ENCODE measurements at regions not wholly inside any gene's neighbourhood (a gene's known extent, or its start where the extent isn't known, plus 50 kb on each side); places are given as distances from the start of the nearest gene placed in this dataset.

GRCh38 chr2:60154142-60154541 is 399.3 kb downstream of the BCL11A start:
- Histone ChIP-seq H3K56ac (ENCODE audit: low read length) (no peak overlapping the region), H3K79me1 (ENCODE audit: low read length) (no peaks in the 10 kb centered on the region), H3K9ac (ENCODE audit: low read length) (no peak overlapping the region), H3K4me2 (ENCODE audit: low read length) (no peak overlapping the region), H3K27me3 (ENCODE audit: insufficient read depth, low read length, poor library complexity) (no peaks in the 10 kb centered on the region), H2BK15ac (replicated peaks; ENCODE audit: low read depth) (no peak overlapping the region), H3K36me3 (ENCODE audit: control insufficient read depth, insufficient read depth, low read length) (no peaks in the 10 kb centered on the region), H2BK120ac (ENCODE audit: low read depth, low read length) (no peak overlapping the region), H4K5ac (ENCODE audit: low read length) (no peak overlapping the region), H3K4me1 (ENCODE audit: control insufficient read depth, low read depth, low read length) (no peaks in the 10 kb centered on the region), H3K4me3 (ENCODE audit: low read length) (no peak overlapping the region), H3K27ac (ENCODE audit: low read depth, low read length) (no peak overlapping the region), H4K8ac (ENCODE audit: low read depth, low read length) (no peak overlapping the region), H3K79me2 (ENCODE audit: control insufficient read depth, insufficient read depth, low read length) (no peaks in the 10 kb centered on the region), H3K23ac (ENCODE audit: low read length) (no peak overlapping the region), H2BK5ac (ENCODE audit: low read length) (no peak overlapping the region), H3K18ac (ENCODE audit: low read length) (no peak overlapping the region), H3K4ac (ENCODE audit: low read depth, low read length) (no peak overlapping the region), H2AK5ac (ENCODE audit: low read length) (no peak overlapping the region)
- DNase-seq = no peak
- no CpG with 5 or more reads among the region's 2 CpGs for WGBS (ENCODE audit: extremely low coverage, insufficient coverage, low lambda C conversion rate)

- H3K79me2 ChIP-seq (ENCODE audit: control insufficient read depth, insufficient read depth, low read length) = no peaks in the 10 kb centered on the region
- no peak overlapping the region for H3K18ac ChIP-seq (ENCODE audit: low read length)
- H4K8ac ChIP-seq (ENCODE audit: low read depth, low read length) = no peak overlapping the region
- H3K36me3 ChIP-seq (ENCODE audit: control insufficient read depth, insufficient read depth, low read length) = no peaks in the 10 kb centered on the region
- no peaks in the 10 kb centered on the region for H3K27me3 ChIP-seq (ENCODE audit: insufficient read depth, low read length, poor library complexity)
- no peak overlapping the region for H3K4ac ChIP-seq (ENCODE audit: low read depth, low read length)
- no CpG with 5 or more reads among the region's 4 CpGs for WGBS (ENCODE audit: extremely low coverage, insufficient coverage, low lambda C conversion rate)
- H3K4me2 ChIP-seq (ENCODE audit: low read length) = no peak overlapping the region
- no peaks in the 10 kb centered on the region for H3K79me1 ChIP-seq (ENCODE audit: low read length)
- H2BK5ac ChIP-seq (ENCODE audit: low read length) = no peak overlapping the region
- no peak overlapping the region for H4K5ac ChIP-seq (ENCODE audit: low read length)
- no peak overlapping the region for H3K27ac ChIP-seq (ENCODE audit: low read depth, low read length)
- DNase-seq = peak; percentile 64
- H3K9ac ChIP-seq (ENCODE audit: low read length) = no peak overlapping the region
- H3K23ac ChIP-seq (ENCODE audit: low read length) = no peak overlapping the region
- no peak overlapping the region for H3K4me3 ChIP-seq (ENCODE audit: low read length)
- H3K56ac ChIP-seq (ENCODE audit: low read length) = no peak overlapping the region
- H2AK5ac ChIP-seq (ENCODE audit: low read length) = no peak overlapping the region
- no peaks in the 10 kb centered on the region for H3K4me1 ChIP-seq (ENCODE audit: control insufficient read depth, low read depth, low read length)
- H2BK15ac ChIP-seq (replicated peaks; ENCODE audit: low read depth) = no peak overlapping the region
- H2BK120ac ChIP-seq (ENCODE audit: low read depth, low read length) = no peak overlapping the region
Observed at GRCh38 chr2:60152226-60152833, 401.1 kb downstream of the BCL11A start.

- no peak overlapping the region for H2BK120ac ChIP-seq (ENCODE audit: low read depth, low read length)
- no CpG with 5 or more reads among the region's 1 CpG for WGBS (ENCODE audit: extremely low coverage, insufficient coverage, low lambda C conversion rate)
Observed at GRCh38 chr2:60149176-60149575, 404.3 kb downstream of the BCL11A start.

GRCh38 chr2:60148716-60149115 is 404.7 kb downstream of the BCL11A start:
- no peak overlapping the region for H3K4me3 ChIP-seq (ENCODE audit: low read length)
- H3K27ac ChIP-seq (ENCODE audit: low read depth, low read length) = no peak overlapping the region
- no peaks in the 10 kb centered on the region for H3K79me1 ChIP-seq (ENCODE audit: low read length)
- no peak overlapping the region for H2BK120ac ChIP-seq (ENCODE audit: low read depth, low read length)
- H3K79me2 ChIP-seq (ENCODE audit: control insufficient read depth, insufficient read depth, low read length) = no peaks in the 10 kb centered on the region
- no peak overlapping the region for H3K18ac ChIP-seq (ENCODE audit: low read length)
- H2BK15ac ChIP-seq (replicated peaks; ENCODE audit: low read depth) = no peak overlapping the region
- H3K4me1 ChIP-seq (ENCODE audit: control insufficient read depth, low read depth, low read length) = no peaks in the 10 kb centered on the region
- no CpG with 5 or more reads among the region's 4 CpGs for WGBS (ENCODE audit: extremely low coverage, insufficient coverage, low lambda C conversion rate)
- no peak overlapping the region for H3K23ac ChIP-seq (ENCODE audit: low read length)
- H3K4me2 ChIP-seq (ENCODE audit: low read length) = no peak overlapping the region
- no peak overlapping the region for H2BK5ac ChIP-seq (ENCODE audit: low read length)
- no peak overlapping the region for H3K9ac ChIP-seq (ENCODE audit: low read length)
- no peaks in the 10 kb centered on the region for H3K36me3 ChIP-seq (ENCODE audit: control insufficient read depth, insufficient read depth, low read length)
- H4K8ac ChIP-seq (ENCODE audit: low read depth, low read length) = no peak overlapping the region
- no peak overlapping the region for H2AK5ac ChIP-seq (ENCODE audit: low read length)
- no peaks in the 10 kb centered on the region for H3K27me3 ChIP-seq (ENCODE audit: insufficient read depth, low read length, poor library complexity)
- no peak for DNase-seq
- H3K4ac ChIP-seq (ENCODE audit: low read depth, low read length) = no peak overlapping the region
- no peak overlapping the region for H3K56ac ChIP-seq (ENCODE audit: low read length)
- no peak overlapping the region for H4K5ac ChIP-seq (ENCODE audit: low read length)

More at GRCh38 chr2:60149176-60149575, 404.3 kb downstream of the BCL11A start:
- Histone ChIP-seq H2BK15ac (replicated peaks; ENCODE audit: low read depth) (no peak overlapping the region), H3K18ac (ENCODE audit: low read length) (no peak overlapping the region), H3K9ac (ENCODE audit: low read length) (no peak overlapping the region), H3K4me2 (ENCODE audit: low read length) (no peak overlapping the region), H3K79me2 (ENCODE audit: control insufficient read depth, insufficient read depth, low read length) (no peaks in the 10 kb centered on the region), H3K56ac (ENCODE audit: low read length) (no peak overlapping the region), H2BK5ac (ENCODE audit: low read length) (no peak overlapping the region), H4K5ac (ENCODE audit: low read length) (no peak overlapping the region), H3K4me3 (ENCODE audit: low read length) (no peak overlapping the region), H3K36me3 (ENCODE audit: control insufficient read depth, insufficient read depth, low read length) (no peaks in the 10 kb centered on the region), H2AK5ac (ENCODE audit: low read length) (no peak overlapping the region), H3K27ac (ENCODE audit: low read depth, low read length) (no peak overlapping the region), H3K79me1 (ENCODE audit: low read length) (no peaks in the 10 kb centered on the region), H3K4ac (ENCODE audit: low read depth, low read length) (no peak overlapping the region), H3K27me3 (ENCODE audit: insufficient read depth, low read length, poor library complexity) (no peaks in the 10 kb centered on the region), H3K23ac (ENCODE audit: low read length) (no peak overlapping the region), H3K4me1 (ENCODE audit: control insufficient read depth, low read depth, low read length) (no peaks in the 10 kb centered on the region), H4K8ac (ENCODE audit: low read depth, low read length) (no peak overlapping the region)
- DNase-seq = no peak

GRCh38 chr2:60140185-60140584 is 413.3 kb downstream of the BCL11A start:
- no peak overlapping the region for H2BK15ac ChIP-seq (replicated peaks; ENCODE audit: low read depth)
- H3K23ac ChIP-seq (ENCODE audit: low read length) = no peak overlapping the region
- no peaks in the 10 kb centered on the region for H3K36me3 ChIP-seq (ENCODE audit: control insufficient read depth, insufficient read depth, low read length)
- no peak overlapping the region for H3K9ac ChIP-seq (ENCODE audit: low read length)
- no CpG with 5 or more reads among the region's 3 CpGs for WGBS (ENCODE audit: extremely low coverage, insufficient coverage, low lambda C conversion rate)
- H3K27me3 ChIP-seq (ENCODE audit: insufficient read depth, low read length, poor library complexity) = no peaks in the 10 kb centered on the region
- H3K79me1 ChIP-seq (ENCODE audit: low read length) = no peaks in the 10 kb centered on the region
- no peak overlapping the region for H2AK5ac ChIP-seq (ENCODE audit: low read length)
- no peak overlapping the region for H2BK5ac ChIP-seq (ENCODE audit: low read length)
- H3K18ac ChIP-seq (ENCODE audit: low read length) = no peak overlapping the region
- H3K4me1 ChIP-seq (ENCODE audit: control insufficient read depth, low read depth, low read length) = no peaks in the 10 kb centered on the region
- H3K4me3 ChIP-seq (ENCODE audit: low read length) = no peak overlapping the region
- no peak overlapping the region for H3K27ac ChIP-seq (ENCODE audit: low read depth, low read length)
- no peak overlapping the region for H3K56ac ChIP-seq (ENCODE audit: low read length)
- H3K79me2 ChIP-seq (ENCODE audit: control insufficient read depth, insufficient read depth, low read length) = no peaks in the 10 kb centered on the region
- no peak for DNase-seq
- no peak overlapping the region for H3K4ac ChIP-seq (ENCODE audit: low read depth, low read length)
- H3K4me2 ChIP-seq (ENCODE audit: low read length) = no peak overlapping the region
- no peak overlapping the region for H4K5ac ChIP-seq (ENCODE audit: low read length)
- H4K8ac ChIP-seq (ENCODE audit: low read depth, low read length) = no peak overlapping the region
- no peak overlapping the region for H2BK120ac ChIP-seq (ENCODE audit: low read depth, low read length)

GRCh38 chr2:60136913-60137312 is 416.5 kb downstream of the BCL11A start:
- no CpG with 5 or more reads among the region's 2 CpGs for WGBS (ENCODE audit: extremely low coverage, insufficient coverage, low lambda C conversion rate)
- no peak overlapping the region for H4K8ac ChIP-seq (ENCODE audit: low read depth, low read length)
- H3K18ac ChIP-seq (ENCODE audit: low read length) = no peak overlapping the region

More at GRCh38 chr2:60136913-60137312, 416.5 kb downstream of the BCL11A start:
- no peak overlapping the region for H2AK5ac ChIP-seq (ENCODE audit: low read length)
- no peak overlapping the region for H3K9ac ChIP-seq (ENCODE audit: low read length)
- no peak overlapping the region for H2BK120ac ChIP-seq (ENCODE audit: low read depth, low read length)
- no peak overlapping the region for H3K27ac ChIP-seq (ENCODE audit: low read depth, low read length)
- H3K4me2 ChIP-seq (ENCODE audit: low read length) = no peak overlapping the region
- H3K23ac ChIP-seq (ENCODE audit: low read length) = no peak overlapping the region
- no peaks in the 10 kb centered on the region for H3K36me3 ChIP-seq (ENCODE audit: control insufficient read depth, insufficient read depth, low read length)
- H3K27me3 ChIP-seq (ENCODE audit: insufficient read depth, low read length, poor library complexity) = no peaks in the 10 kb centered on the region
- H2BK5ac ChIP-seq (ENCODE audit: low read length) = no peak overlapping the region
- peak; percentile 24 for DNase-seq
- H3K4me3 ChIP-seq (ENCODE audit: low read length) = no peak overlapping the region
- no peak overlapping the region for H2BK15ac ChIP-seq (replicated peaks; ENCODE audit: low read depth)
- H3K56ac ChIP-seq (ENCODE audit: low read length) = no peak overlapping the region
- H3K4me1 ChIP-seq (ENCODE audit: control insufficient read depth, low read depth, low read length) = no peaks in the 10 kb centered on the region
- no peaks in the 10 kb centered on the region for H3K79me2 ChIP-seq (ENCODE audit: control insufficient read depth, insufficient read depth, low read length)
- H4K5ac ChIP-seq (ENCODE audit: low read length) = no peak overlapping the region
- H3K4ac ChIP-seq (ENCODE audit: low read depth, low read length) = no peak overlapping the region
- H3K79me1 ChIP-seq (ENCODE audit: low read length) = no peaks in the 10 kb centered on the region

Data from mesendoderm (in vitro differentiated cells).